Fibroblast of skin of back (primary cell): ENCODE measurements at regions not wholly inside any gene's neighbourhood (a gene's known extent, or its start where the extent isn't known, plus 50 kb on each side); places are given as distances from the start of the nearest gene placed in this dataset.

ENCODE experiments used
- DNase-seq: peaks from one replicate; pipeline ENCODE4 v3.0.0-alpha.2; 2013

DNA sequence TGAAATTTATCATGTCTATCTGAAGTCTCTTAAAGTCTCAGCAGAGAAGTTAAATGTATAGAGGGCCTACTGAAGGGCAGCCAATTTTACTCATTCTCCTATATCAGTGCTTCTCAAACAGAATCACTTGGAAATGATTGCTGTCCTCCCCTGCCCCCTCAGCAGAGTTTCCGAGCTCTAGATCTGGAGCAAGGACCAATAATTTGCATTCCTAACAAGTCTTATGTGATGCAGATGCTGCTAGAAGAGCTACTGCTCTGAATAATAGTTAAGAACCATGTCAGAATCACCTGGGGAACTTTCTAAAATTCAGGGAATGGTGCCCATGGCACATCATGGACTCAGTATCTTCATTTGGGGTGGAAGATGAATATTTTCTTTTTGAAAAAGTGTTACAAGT, 105.6 kb upstream of the EPHA4 start:
- no peak for DNase-seq

DNA sequence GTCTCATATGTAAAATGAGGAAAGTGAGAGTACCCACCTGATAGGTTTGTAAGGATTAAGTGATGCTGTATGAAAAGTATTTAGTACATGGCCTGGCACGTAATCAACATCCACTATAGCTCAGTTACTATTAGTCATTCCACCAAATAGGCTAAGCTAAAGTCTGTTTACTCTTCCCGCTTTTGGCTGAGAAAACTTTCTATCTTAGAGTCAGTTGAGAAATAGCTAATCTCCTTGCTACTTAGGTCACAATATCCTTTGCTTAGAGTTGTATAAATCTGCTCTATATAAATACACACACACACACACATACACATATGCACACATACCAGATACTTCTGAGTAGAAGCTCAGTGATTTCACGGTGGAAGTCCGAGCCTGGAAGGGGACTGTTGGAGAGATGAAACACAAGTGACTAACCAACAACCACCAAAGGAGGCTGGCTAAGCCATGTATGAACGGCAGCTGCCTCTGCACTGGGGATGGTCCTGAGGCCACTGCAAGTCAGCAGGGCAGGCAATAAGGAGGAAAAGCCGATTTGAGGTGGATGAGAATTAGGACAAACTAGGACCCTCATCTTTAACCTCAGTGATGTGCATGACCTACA, 104.6 kb upstream of the EPHA4 start:
- DNase-seq: no peak

DNA sequence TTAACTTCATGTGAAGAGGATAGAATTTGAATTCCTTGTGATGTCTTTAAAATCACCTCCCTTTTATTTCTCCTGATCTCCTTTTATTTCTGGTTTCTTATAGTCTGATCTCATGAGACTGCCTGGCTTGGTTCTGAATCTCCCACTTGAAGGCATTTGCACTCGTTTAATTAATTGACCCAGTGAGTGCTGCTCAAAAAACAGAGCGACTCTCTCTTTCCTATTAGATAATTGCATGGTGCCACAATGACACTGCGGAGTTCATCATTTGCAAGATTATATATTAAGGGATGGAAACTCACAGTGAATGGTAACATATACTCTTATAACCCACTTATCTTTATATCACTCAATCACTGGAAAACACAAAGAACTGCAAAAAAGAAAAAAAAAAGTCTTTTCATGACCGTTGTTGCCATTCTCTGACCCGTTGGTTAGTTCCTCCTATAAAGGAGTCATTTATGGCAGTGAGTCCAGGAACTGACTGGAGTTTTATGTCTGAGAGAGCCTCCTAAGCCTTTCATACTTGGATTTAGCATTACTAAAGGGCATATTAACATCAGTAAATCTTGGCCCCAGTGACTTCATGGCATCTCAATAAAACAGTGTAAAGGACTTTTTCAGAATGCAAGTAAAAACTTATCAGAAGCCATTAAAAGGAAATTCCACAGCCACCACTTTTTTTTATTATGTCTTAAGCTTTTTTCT, 103.3 kb upstream of the EPHA4 start:
- DNase-seq: no peak

DNA sequence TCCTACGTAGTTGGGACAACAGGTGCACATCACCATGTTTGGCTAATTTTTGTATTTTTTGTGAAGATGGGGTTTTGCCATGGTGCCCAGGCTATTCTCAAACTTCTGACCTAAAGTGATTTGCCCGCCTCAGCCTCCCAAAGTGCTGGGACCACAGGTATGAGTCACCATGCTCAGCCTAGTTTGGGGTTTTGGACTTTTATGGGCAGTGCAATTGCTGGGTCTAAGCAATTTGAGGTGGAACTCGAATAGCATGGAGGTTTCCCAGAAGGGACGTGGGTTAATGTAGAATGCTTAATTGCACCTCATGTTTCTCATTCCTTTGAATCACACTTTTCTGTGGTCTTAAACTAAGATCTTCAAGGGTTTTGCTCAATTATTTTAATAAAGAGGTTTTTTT, 102.3 kb upstream of the EPHA4 start:
- no peak for DNase-seq

DNA sequence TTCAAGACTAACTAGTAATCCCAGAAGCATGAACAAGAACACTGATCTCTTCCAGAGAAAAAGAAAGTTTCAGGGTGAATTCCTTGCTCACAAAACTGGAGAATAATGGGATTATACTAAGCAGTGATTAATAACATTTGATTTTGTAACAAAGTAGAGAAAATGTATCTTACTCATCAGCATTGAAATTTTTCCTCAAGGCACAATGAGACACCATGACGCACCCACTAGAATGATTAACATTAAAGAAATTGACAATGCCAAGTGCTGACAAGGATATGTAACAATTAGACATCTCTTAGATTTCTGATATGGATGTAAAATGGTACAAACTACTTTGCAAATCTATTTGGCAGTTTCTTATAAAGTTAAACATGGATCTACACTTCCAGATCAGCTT, 101.1 kb upstream of the EPHA4 start:
- no peak for DNase-seq

DNA sequence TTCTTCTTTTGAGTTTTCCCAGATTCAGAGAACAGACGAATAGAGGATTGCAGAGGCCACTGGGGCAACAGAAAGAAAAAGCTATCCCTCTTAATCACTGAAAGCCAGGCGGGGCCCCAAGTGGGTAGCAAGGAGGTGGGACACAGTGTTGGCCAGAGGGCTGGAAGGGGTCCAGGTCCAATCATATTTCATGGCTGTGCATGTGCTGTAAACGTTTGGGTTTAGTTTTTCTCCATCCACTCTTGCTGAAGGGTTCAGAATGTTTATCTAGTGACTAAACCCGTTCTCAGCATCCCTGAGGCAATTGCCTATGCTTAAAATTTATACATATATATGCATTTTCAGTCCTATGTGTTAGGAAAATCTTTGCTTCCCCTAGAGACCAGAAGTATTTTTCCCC, 99.4 kb upstream of the EPHA4 start:
- DNase-seq: peak; percentile 22

DNA sequence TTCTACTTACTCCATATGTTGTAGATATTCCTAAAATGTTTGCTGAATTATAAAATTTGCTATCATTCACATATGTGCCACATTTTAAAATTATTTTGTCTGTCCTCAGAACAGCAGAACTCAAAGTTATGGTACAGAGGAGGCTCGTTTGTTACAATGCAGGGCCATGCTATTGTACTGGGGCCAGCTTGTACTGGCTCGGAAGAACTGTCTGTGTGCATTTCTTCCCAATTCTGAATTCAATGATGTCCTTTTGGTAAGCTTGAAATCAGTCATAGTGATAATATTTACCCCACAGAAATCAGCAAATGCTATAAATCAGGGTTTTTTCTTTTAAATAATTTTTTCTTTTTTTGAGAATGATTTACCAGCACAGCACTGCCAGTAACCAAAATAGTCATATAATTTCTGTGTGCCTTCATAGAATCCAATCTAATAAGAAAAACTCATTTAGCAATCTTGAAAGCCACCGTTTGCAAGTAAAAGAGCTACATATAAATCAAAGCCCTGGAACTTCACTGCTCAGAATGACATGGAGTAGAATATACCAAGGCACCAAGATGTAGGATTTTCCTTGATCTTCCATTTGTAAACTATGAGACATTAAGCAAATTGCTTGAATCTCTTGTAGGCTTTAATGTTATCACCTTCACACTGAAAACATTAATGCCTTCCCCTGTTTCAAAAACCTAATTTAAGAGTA, 90.7 kb upstream of the EPHA4 start:
- DNase-seq: no peak

DNA sequence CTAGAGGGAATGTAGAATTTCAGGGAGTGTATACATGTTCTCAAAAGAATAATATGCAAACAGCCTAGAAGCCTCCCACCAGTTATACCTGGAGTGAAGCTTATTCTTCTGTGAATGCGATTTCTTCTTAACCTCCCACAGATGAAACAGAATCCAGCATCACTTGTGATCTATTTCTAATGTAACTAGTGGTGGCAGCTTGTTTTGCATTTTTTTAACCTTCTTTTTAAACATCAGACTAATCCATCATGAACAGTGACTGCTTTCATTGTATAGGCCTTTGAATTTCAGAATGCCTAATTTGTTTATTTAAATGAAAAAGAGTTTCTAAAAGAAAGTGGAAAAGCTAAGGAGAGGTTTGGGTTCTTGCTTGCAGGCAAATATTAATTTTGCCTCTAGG, 85.7 kb upstream of the EPHA4 start:
- no peak for DNase-seq

DNA sequence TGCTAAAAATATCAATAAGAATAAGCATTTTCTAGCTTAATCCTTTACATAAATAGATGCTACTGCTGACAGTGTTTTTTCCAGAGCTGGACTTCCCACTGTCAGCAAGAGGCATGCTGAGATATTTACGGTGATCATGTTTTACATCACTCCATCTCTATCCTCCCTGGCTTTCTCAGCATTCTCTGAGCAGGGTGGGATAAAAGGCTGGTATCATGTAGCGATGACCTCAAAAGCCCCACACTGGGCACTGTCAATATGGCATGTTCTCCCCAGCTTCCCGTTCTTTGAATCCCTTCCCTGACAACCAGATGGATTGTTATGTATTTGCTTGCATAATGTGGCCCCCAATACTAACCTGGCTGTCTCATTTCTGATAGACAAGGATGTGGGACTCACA, 83.2 kb upstream of the EPHA4 start:
- DNase-seq: no peak

DNA sequence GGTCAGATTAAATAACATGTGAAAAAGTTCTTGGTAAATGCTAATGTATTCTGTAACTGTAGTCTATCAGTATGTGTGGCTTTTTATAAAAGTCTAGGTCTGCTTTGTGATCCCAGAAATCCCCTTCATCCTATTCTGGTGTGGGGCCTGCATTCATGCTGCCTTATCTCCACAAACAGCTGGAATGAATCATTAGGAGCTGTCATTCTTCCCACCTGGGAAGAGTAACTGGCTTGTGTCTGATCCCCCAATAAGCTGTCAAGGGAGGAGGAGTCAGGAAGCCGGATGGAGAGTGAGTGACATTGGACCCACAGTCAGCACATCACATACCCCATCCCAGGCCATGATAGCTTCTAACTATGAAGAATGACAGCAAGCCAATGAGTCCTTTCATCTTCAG, 81.1 kb upstream of the EPHA4 start:
- DNase-seq: no peak

DNA sequence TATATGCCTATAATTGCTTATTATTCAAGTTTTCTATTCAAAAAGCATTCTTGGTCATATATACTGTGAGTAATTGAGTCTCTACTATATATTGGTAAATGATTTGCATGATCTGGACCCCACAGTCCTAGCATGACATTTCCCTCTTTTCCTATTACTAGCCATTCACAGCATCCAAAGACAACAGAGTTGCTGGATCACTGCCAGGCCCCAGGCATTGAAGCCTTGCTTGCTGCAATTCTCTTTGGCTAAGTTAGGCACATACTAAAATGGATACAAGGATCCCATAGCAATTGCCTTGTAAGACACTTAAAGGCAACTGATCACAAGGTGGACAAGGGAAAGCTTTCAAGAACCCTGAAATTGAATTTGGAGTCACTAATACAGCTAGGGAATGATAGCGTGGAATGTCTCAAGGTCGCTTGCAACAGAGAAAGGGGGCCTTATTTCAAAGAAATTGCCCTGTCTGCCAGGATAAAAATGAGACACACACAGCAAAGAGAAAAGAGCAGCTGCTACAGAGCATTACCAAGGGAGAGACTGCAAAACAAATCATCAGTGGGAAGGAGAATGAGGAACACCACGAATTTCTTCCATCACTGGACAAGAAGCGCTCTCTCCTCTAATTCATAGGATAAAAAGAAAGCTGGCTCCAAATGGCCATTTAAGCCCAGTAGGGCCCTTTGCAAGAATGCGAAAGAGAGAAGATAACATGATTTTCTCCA, 77.1 kb upstream of the EPHA4 start:
- DNase-seq: peak; percentile 9

DNA sequence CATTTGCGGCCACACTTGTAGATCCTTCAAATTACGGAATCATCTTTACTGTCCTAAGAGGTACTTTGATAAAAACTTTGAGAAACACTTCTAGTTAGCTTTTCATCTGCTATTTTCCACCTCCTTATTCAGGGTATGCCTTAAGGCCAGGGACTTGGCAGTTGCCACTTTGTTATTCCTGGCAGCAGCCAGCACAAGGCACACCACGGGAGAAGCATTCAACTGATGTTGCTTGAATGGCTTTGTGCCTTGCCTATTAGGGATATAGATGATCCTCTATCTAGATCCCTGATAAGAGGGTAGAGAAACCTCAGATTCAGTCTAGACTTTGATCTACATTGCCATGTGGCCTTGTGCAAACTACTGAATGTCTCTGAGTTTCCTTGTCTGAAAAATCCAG, 70.3 kb upstream of the EPHA4 start:
- no peak for DNase-seq

DNA sequence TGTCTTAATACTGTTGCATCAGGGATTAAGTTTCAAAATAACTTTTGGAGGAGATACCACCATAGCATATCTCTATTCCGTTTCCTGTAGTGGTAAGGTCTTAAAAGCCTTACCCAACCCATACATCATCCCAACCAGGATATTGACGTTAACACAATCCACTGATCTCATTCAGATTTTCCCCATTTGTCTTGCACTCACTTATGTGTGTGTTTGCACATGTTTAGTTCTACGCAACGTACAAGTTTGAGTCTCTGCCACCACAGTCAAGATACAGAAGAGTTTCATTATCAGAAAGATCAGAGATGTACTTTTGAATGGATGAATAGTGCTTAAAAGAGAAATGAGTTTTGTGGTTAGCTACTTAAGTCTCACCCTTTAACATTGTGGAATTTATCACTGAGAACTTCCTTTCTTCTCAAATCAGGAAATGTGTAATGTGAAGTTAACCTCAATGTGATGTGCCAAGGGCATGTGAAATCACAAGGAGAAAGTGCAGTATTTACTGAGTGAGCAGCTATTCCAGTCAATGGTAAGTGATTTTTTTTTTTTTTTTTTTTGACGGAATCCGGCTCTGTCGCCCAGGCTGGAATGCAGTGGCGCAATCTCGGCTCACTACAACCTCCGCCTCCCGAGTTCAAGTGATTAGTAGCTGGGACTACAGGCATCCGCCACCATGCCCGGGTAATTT, 69.2 kb upstream of the EPHA4 start:
- no peak for DNase-seq

DNA sequence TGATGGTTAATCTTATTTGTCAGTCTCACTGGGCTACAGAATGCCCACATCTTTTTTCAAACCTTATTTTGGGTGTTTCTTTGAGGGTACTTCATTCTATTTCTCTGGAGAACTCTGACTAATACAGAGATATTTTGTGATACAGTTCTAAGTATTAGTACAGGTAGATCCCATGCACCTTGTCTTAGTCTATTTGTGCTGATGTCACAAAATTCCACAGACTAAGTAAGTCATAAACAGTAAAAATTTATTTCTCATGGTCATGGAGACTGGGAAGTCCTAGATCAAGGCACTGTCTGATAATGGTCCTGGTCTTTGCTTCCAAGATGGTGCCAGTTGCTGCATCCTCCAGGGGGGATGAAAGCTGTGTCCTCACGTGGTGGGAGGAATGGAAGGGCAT, 68.6 kb upstream of the EPHA4 start:
- no peak for DNase-seq

DNA sequence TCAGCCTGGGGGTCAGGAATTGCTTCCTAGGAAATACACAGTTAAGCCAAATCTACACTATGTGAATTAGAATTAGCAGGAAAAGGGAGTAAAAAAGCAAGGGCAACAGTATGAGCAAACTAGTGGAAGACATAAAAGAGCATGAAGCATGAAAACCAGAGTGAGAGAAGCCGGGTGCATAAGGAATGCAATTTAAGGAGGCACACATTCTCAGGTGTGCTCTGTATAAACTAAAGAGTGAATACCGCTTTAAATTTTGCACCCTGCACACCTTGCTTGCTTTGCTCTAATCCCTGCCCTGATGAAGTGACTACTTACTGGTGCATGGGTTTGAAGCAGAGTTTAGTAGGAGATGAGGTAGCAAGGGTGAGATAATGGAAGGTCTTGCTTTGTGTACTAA, 65.7 kb upstream of the EPHA4 start:
- no peak for DNase-seq

DNA sequence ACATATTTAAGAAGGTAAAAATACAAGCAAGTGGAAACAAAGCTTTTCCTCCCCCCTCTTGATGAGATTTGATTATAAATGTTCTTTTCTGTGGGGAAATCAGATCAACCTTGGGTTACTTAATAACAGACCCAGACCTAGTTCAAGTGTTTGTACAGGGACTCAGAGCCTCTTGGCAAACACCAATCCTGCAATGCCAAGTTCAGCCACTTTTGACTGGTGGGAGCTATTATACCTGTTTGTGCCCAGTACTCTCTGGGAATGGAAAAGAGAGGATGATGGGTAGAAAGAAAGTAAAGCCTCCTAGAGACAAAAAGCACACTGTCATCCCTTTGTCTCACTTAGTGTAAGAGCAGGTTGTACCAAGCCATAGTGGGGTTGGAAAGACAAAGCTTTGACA, 63.8 kb upstream of the EPHA4 start:
- no peak for DNase-seq

DNA sequence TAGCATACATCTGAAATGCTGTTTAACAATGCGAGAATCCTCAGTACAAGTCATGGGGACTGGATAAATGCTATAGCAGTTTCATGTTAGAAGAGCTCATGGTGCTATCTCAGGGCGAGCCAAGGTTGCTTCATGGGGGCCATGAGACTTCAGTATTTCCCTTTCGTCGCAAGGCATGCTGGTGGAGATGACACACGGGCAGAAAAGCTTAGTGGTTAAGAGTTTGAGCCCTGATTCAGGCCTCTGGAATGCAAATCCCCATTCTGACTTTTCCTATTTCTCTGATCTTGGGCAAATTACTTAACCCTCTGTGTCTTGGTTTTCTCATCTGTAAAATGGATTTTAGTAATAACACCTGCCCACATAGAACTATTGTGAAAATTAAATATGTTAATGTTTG, 57.4 kb upstream of the EPHA4 start:
- DNase-seq: peak; percentile 89

DNA sequence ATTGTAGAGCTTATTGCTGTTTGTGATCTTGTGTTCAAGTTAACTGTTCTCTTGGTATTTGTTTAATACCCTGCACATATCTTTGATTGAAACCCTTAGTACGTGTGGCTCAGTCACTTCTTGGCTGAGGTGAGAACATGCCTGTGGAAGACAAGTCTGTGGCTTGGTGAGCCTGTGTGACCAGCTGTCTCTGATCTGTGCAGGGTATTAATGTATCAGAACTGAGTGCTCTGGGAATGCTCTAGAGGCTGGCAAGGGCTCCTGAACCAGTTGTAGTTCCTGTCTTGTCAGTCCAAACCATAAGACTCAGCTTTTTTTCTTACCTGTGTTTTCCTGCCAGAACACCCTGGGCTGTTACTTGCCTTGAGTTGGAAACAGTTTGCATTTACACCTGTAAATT, 52.4 kb upstream of the EPHA4 start:
- DNase-seq: no peak
